HCT116 (cell line): ENCODE measurements at regions not wholly inside any gene's neighbourhood (a gene's known extent, or its start where the extent isn't known, plus 50 kb on each side); places are given as distances from the start of the nearest gene placed in this dataset.

Experiments
- ATAC-seq: fragments of 200-7000 bp; cut with Tn5 transposase; 2 replicates; pipeline ENCODE4 v1.9.1; 2020; ENCODE audit warnings: mild to moderate bottlenecking, moderate library complexity
- BruUV-seq: library from RNA; stranded (reverse); fragments of 400-500 nt; replicated peaks from 2 replicates; lab custom pipeline; 2021; lab: Mats Ljungman, UMichigan
- CTCF ChIA-PET: fragments of 300-600 bp; sonication (Branson Sonifier 250); formaldehyde crosslinking; loops from one replicate; lab custom pipeline; 2021; ENCODE audit warnings: antibody characterized with exemption; lab: Charles Lee
- POLR2A ChIA-PET: fragments of 300-600, 350-600 bp; sonication (Branson Sonifier 250); formaldehyde crosslinking; loops from one replicate; lab custom pipeline; 2021; ENCODE audit warnings: antibody characterized with exemption; lab: Charles Lee
- RAD21 ChIA-PET, 2 experiments: fragments of 300-600 bp; sonication (Branson Sonifier 250); formaldehyde crosslinking; loops; one replicate each; lab custom pipeline; 2023; ENCODE audit warnings: low total read pairs in 2 of 2; ENCODE audit not compliant: uncharacterized antibody in 2 of 2, unreplicated experiment in 2 of 2, low non-redundant PET in 1 of 2; lab: Charles Lee
- DNase-seq: peaks from one replicate; pipeline ENCODE4 v3.0.0-alpha.2; 2010; ENCODE audit warnings: low read depth, low spot score
- H2AFZ ChIP-seq: fragments of 200-600 bp; shearing (Covaris generic), sonication (generic); 2 replicates; pipeline ENCODE4 v1.6.1; 2017; ENCODE audit warnings: low read depth, mixed run types, mixed read lengths, antibody characterized with exemption, low read length; ENCODE audit not compliant: poor library complexity, severe bottlenecking
- H3K27ac ChIP-seq: 2 replicates; pipeline ENCODE4 v1.5.1; 2012; ENCODE audit warnings: low read depth, low read length
- H3K27me3 ChIP-seq: fragments of 200-600 bp; sonication (generic); 2 replicates; pipeline ENCODE4 v1.6.1; 2016; ENCODE audit warnings: mixed run types, low read length, mixed read lengths; ENCODE audit not compliant: insufficient read depth
- H3K36me3 ChIP-seq, 2 experiments: fragments of 200-500 bp in 1 of 2; fragments of 200-600 bp in 1 of 2; sonication (Bioruptor generic) in 1 of 2; sonication (generic) in 1 of 2; 2 replicates each; pipeline versions ENCODE4 v1.5.1 to v1.6.1; 2014 to 2016; ENCODE audit warnings: low read length in 2 of 2, inconsistent platforms in 1 of 2, mixed read lengths in 1 of 2, mixed run types in 1 of 2; ENCODE audit not compliant: insufficient read depth in 2 of 2, control insufficient read depth in 1 of 2
- H3K4me1 ChIP-seq, 2 experiments: fragments of 200-600 bp in 1 of 2; sonication (generic) in 1 of 2; 2 replicates each; pipeline versions ENCODE4 v1.5.1 to v1.6.1; 2012 to 2017; ENCODE audit warnings: low read length in 2 of 2, inconsistent platforms in 1 of 2, mild to moderate bottlenecking in 1 of 2, mixed read lengths in 1 of 2, mixed run types in 1 of 2, moderate library complexity in 1 of 2; ENCODE audit not compliant: insufficient read depth in 2 of 2, control insufficient read depth in 1 of 2
- H3K4me2 ChIP-seq: fragments of 200-600 bp; sonication (generic); 2 replicates; pipeline ENCODE4 v1.6.1; 2017; ENCODE audit warnings: mixed run types, low read length, mixed read lengths
- H3K4me3 ChIP-seq, 2 experiments: fragments of 200-600 bp in 1 of 2; sonication (generic) in 1 of 2; replicated peaks in 1 of 2; 2 replicates each; pipeline ENCODE4 v1.5.1; 2011 to 2016; ENCODE audit warnings: low read length in 2 of 2, control low read depth in 1 of 2, low read depth in 1 of 2, mild to moderate bottlenecking in 1 of 2, mixed read lengths in 1 of 2, mixed run types in 1 of 2
- H3K79me2 ChIP-seq: fragments of 200-600 bp; sonication (generic); 2 replicates; pipeline ENCODE4 v1.6.1; 2017; ENCODE audit warnings: mild to moderate bottlenecking, mixed run types, low read length, moderate library complexity, mixed read lengths; ENCODE audit not compliant: insufficient read depth
- H3K9ac ChIP-seq: fragments of 200-600 bp; sonication (generic); 2 replicates; pipeline ENCODE4 v1.6.1; 2016; ENCODE audit warnings: low read length, mixed read lengths
- H3K9me2 ChIP-seq: fragments of 200-600 bp; sonication (generic), shearing (Covaris generic); 2 replicates; pipeline ENCODE4 v1.6.1; 2017; ENCODE audit warnings: mixed run types, mild to moderate bottlenecking, moderate library complexity; ENCODE audit not compliant: insufficient read depth
- H3K9me3 ChIP-seq, 2 experiments: fragments of 200-500 bp in 1 of 2; fragments of 200-600 bp in 1 of 2; sonication (Bioruptor generic) in 1 of 2; sonication (generic) in 1 of 2; 2 replicates each; pipeline ENCODE4 v1.6.1; 2014 to 2017; ENCODE audit warnings: low read length in 2 of 2, mixed read lengths in 2 of 2, inconsistent platforms in 1 of 2, low read depth in 1 of 2, mild to moderate bottlenecking in 1 of 2, mixed run types in 1 of 2, moderate library complexity in 1 of 2; ENCODE audit not compliant: control insufficient read depth in 1 of 2, insufficient read depth in 1 of 2
- H4K20me1 ChIP-seq: fragments of 200-600 bp; sonication (generic), shearing (Covaris generic); 2 replicates; pipeline ENCODE4 v1.6.1; 2017; ENCODE audit warnings: mixed run types, mild to moderate bottlenecking, moderate library complexity; ENCODE audit not compliant: insufficient read depth
- CEBPB ChIP-seq: IDR thresholded peaks from 2 replicates; pipeline ENCODE4 v1.6.1; 2012; ENCODE audit warnings: low read depth
- ELF1 ChIP-seq: IDR thresholded peaks from 2 replicates; pipeline ENCODE4 v1.6.1; 2012; ENCODE audit warnings: low read depth, borderline replicate concordance
- EZH2 ChIP-seq: fragments of 200-600 bp; sonication (generic); IDR thresholded peaks from 2 replicates; pipeline ENCODE4 v1.6.1; 2017; ENCODE audit warnings: antibody characterized with exemption, mixed run types
- FOSL1 ChIP-seq: IDR thresholded peaks from 2 replicates; pipeline ENCODE4 v1.6.1; 2012; ENCODE audit warnings: low read depth
- JUND ChIP-seq: IDR thresholded peaks from 2 replicates; pipeline ENCODE4 v1.6.1; 2012
- POLR2AphosphoS5 ChIP-seq: IDR thresholded peaks from 2 replicates; pipeline ENCODE4 v1.6.1; 2011; ENCODE audit warnings: mild to moderate bottlenecking, low read depth, low read length, moderate library complexity
- SP1 ChIP-seq: IDR thresholded peaks from 2 replicates; pipeline ENCODE4 v1.6.1; 2012; ENCODE audit warnings: low read depth
- SRF ChIP-seq: IDR thresholded peaks from 2 replicates; pipeline ENCODE4 v1.6.1; 2012; ENCODE audit warnings: low read depth
- TCF7L2 ChIP-seq: IDR thresholded peaks from 2 replicates; pipeline ENCODE4 v1.7.0; 2011; ENCODE audit warnings: borderline replicate concordance, inconsistent platforms; ENCODE audit not compliant: insufficient read depth, insufficient read length; ENCODE audit errors: extremely low read depth
- ZFX ChIP-seq: fragments of 450-650 bp; IDR thresholded peaks from 2 replicates; pipeline ENCODE4 v1.6.1; 2017
- ZNF274 ChIP-seq: fragments of 200-500 bp; sonication (Bioruptor generic); IDR thresholded peaks from 2 replicates; pipeline ENCODE4 v1.6.1; 2014; ENCODE audit warnings: mild to moderate bottlenecking, low read depth, low read length, inconsistent platforms
- intact Hi-C: fragments of 100-400 bp; cut with micrococcal nuclease; formaldehyde crosslinking; loops from 2 replicates; pipeline ENCODE4 v1.10.0; 2022
- TF ChIP-seq, protein P1 (sequence below): IDR thresholded peaks from 2 replicates; pipeline ENCODE4 v1.6.1; 2012; ENCODE audit warnings: low read depth
- TF ChIP-seq, protein P2 (sequence below): IDR thresholded peaks from 2 replicates; pipeline ENCODE4 v1.6.1; 2012
- TF ChIP-seq, protein P3 (sequence below): IDR thresholded peaks from 2 replicates; pipeline ENCODE4 v1.6.1; 2011; ENCODE audit warnings: mild to moderate bottlenecking, low read length, moderate library complexity; ENCODE audit not compliant: insufficient replicate concordance; ENCODE audit errors: extremely low read depth
- TF ChIP-seq, protein P4 (sequence below), 3 experiments: fragments of 200-600 bp in 1 of 3; sonication (generic) in 1 of 3; IDR thresholded peaks in 2 of 3; conservative IDR thresholded peaks in 1 of 3; 2 replicates each; pipeline ENCODE4 v1.5.1; 2012 to 2017; ENCODE audit warnings: low read depth in 2 of 3, low read length in 2 of 3, antibody characterized with exemption in 1 of 3, borderline replicate concordance in 1 of 3, control low read depth in 1 of 3, mild to moderate bottlenecking in 1 of 3, mixed read lengths in 1 of 3, mixed run types in 1 of 3, moderate library complexity in 1 of 3; ENCODE audit not compliant: insufficient read depth in 1 of 3
- TF ChIP-seq, protein P5 (sequence below): IDR thresholded peaks from 2 replicates; pipeline ENCODE4 v1.6.1; 2012

DNA sequence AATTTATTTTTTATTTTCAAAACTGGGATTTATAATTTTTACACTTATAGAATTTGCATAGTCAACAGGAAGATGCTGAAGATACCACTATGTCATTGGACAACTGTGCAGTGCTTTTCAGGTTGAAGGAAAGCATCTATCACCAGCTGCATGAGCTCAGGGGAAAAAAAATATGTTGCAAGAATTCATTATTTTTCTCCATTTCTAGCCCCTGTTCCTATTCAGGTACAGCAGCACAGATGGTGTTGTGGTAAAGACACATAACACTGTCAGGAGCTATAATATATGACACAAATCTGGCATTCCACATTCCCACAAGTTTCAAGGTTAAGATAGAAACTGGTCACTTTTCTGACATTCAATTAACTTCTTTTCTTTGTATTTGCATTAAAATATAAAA, 1088.6 kb downstream of the MAT2B start:
- H2AFZ ChIP-seq, result no peak overlapping the region
- H3K9me2 ChIP-seq, result no peaks in the 10 kb centered on the region
- DNase-seq (no peak), ATAC-seq (no peak)
- intact Hi-C loops, result no loop called here
- H3K27ac ChIP-seq, result no peak overlapping the region
- TF ChIP-seq SP1 (no peak), TCF7L2 (no peak), SRF (no peak), POLR2AphosphoS5 (no peak), ZNF274 (no peak), ZFX (no peak), FOSL1 (no peak), EZH2 (no peak), CEBPB (no peak), ELF1 (no peak), JUND (no peak)
- TF ChIP-seq, protein P1, sequence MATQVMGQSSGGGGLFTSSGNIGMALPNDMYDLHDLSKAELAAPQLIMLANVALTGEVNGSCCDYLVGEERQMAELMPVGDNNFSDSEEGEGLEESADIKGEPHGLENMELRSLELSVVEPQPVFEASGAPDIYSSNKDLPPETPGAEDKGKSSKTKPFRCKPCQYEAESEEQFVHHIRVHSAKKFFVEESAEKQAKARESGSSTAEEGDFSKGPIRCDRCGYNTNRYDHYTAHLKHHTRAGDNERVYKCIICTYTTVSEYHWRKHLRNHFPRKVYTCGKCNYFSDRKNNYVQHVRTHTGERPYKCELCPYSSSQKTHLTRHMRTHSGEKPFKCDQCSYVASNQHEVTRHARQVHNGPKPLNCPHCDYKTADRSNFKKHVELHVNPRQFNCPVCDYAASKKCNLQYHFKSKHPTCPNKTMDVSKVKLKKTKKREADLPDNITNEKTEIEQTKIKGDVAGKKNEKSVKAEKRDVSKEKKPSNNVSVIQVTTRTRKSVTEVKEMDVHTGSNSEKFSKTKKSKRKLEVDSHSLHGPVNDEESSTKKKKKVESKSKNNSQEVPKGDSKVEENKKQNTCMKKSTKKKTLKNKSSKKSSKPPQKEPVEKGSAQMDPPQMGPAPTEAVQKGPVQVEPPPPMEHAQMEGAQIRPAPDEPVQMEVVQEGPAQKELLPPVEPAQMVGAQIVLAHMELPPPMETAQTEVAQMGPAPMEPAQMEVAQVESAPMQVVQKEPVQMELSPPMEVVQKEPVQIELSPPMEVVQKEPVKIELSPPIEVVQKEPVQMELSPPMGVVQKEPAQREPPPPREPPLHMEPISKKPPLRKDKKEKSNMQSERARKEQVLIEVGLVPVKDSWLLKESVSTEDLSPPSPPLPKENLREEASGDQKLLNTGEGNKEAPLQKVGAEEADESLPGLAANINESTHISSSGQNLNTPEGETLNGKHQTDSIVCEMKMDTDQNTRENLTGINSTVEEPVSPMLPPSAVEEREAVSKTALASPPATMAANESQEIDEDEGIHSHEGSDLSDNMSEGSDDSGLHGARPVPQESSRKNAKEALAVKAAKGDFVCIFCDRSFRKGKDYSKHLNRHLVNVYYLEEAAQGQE, result no peak
- TF ChIP-seq, protein P2, sequence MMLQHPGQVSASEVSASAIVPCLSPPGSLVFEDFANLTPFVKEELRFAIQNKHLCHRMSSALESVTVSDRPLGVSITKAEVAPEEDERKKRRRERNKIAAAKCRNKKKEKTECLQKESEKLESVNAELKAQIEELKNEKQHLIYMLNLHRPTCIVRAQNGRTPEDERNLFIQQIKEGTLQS, result no peak
- TF ChIP-seq, protein P3, sequence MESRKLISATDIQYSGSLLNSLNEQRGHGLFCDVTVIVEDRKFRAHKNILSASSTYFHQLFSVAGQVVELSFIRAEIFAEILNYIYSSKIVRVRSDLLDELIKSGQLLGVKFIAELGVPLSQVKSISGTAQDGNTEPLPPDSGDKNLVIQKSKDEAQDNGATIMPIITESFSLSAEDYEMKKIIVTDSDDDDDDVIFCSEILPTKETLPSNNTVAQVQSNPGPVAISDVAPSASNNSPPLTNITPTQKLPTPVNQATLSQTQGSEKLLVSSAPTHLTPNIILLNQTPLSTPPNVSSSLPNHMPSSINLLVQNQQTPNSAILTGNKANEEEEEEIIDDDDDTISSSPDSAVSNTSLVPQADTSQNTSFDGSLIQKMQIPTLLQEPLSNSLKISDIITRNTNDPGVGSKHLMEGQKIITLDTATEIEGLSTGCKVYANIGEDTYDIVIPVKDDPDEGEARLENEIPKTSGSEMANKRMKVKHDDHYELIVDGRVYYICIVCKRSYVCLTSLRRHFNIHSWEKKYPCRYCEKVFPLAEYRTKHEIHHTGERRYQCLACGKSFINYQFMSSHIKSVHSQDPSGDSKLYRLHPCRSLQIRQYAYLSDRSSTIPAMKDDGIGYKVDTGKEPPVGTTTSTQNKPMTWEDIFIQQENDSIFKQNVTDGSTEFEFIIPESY, result no peak
- TF ChIP-seq, protein P4, sequence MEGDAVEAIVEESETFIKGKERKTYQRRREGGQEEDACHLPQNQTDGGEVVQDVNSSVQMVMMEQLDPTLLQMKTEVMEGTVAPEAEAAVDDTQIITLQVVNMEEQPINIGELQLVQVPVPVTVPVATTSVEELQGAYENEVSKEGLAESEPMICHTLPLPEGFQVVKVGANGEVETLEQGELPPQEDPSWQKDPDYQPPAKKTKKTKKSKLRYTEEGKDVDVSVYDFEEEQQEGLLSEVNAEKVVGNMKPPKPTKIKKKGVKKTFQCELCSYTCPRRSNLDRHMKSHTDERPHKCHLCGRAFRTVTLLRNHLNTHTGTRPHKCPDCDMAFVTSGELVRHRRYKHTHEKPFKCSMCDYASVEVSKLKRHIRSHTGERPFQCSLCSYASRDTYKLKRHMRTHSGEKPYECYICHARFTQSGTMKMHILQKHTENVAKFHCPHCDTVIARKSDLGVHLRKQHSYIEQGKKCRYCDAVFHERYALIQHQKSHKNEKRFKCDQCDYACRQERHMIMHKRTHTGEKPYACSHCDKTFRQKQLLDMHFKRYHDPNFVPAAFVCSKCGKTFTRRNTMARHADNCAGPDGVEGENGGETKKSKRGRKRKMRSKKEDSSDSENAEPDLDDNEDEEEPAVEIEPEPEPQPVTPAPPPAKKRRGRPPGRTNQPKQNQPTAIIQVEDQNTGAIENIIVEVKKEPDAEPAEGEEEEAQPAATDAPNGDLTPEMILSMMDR (IDR thresholded peaks at IDR 0.05 in 2 of 3, conservative IDR thresholded peaks at IDR 0.05 in 1 of 3; ENCODE audit: borderline replicate concordance in 1 of 3, insufficient read depth in 1 of 3, low read depth in 2 of 3, low read length in 2 of 3), result no peak
- TF ChIP-seq, protein P5, sequence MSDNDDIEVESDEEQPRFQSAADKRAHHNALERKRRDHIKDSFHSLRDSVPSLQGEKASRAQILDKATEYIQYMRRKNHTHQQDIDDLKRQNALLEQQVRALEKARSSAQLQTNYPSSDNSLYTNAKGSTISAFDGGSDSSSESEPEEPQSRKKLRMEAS, result no peak
- no peaks in the 10 kb centered on the region for H3K4me1 ChIP-seq
- ChIA-PET CTCF (no interaction called here), POLR2A (no interaction called here), RAD21 (no interaction called here)
- BruUV-seq, result no TSS peak
- H3K4me2 ChIP-seq, result no peak overlapping the region
- H3K79me2 ChIP-seq, result no peaks in the 10 kb centered on the region
- no peaks in the 10 kb centered on the region for H3K36me3 ChIP-seq
- H4K20me1 ChIP-seq, result no peaks in the 10 kb centered on the region
- no peaks in the 10 kb centered on the region for H3K27me3 ChIP-seq
- peaks cover 5 to 6% of the 10 kb centered on the region in 2 experiments; a peak in 2 of 4 replicates for H3K9me3 ChIP-seq
- H3K4me3 ChIP-seq, result no peak overlapping the region
- H3K9ac ChIP-seq, result no peak overlapping the region
